B cell (primary cell): ENCODE measurements at regions not wholly inside any gene's neighbourhood (a gene's known extent, or its start where the extent isn't known, plus 50 kb on each side); places are given as distances from the start of the nearest gene placed in this dataset.

ENCODE experiments used
- ATAC-seq: fragments of 200-7000 bp; cut with Tn5 transposase; one replicate; pipeline ENCODE4 v1.10.0; 2021; ENCODE audit warnings: low read depth, mild to moderate bottlenecking, moderate number of reproducible peaks, moderate library complexity
- CTCF ChIA-PET: fragments of 350-600 bp; sonication (Branson Sonifier 250); formaldehyde crosslinking; loops from one replicate; lab custom pipeline; 2021; ENCODE audit warnings: antibody characterized with exemption, inconsistent platforms; lab: Charles Lee
- POLR2A ChIA-PET: fragments of 350-600 bp; sonication (Branson Sonifier 250); formaldehyde crosslinking; loops from one replicate; lab custom pipeline; 2021; ENCODE audit warnings: antibody characterized with exemption; lab: Charles Lee
- DNase-seq: peaks from one replicate; pipeline ENCODE4 v3.0.0; 2013
- H2AFZ ChIP-seq: 2 replicates; pipeline ENCODE4 v1.6.1; 2012; ENCODE audit warnings: mild to moderate bottlenecking, low read depth, low read length; ENCODE audit not compliant: insufficient read depth, poor library complexity, severe bottlenecking
- H3K27ac ChIP-seq, 2 donors: 1 replicate in 1 of 2; 2 replicates in 1 of 2; pipeline ENCODE4 v1.5.1; 2012 to 2013; ENCODE audit warnings: low read length in 2 of 2, mild to moderate bottlenecking in 2 of 2, moderate library complexity in 1 of 2
- H3K27me3 ChIP-seq, 4 experiments: fragments of 200-600 bp in 1 of 4; sonication (generic) in 1 of 4; replicated peaks in 1 of 4; 1 replicate in 2 of 4; 2 replicates in 2 of 4; pipeline versions ENCODE4 v1.6.1 to v1.7.0; 2013 to 2016; ENCODE audit warnings: low read length in 3 of 4, mild to moderate bottlenecking in 2 of 4, mixed read lengths in 1 of 4, moderate library complexity in 1 of 4; ENCODE audit not compliant: insufficient read depth in 4 of 4, control insufficient read depth in 3 of 4; ENCODE audit errors: control extremely low read depth in 1 of 4
- H3K36me3 ChIP-seq, 2 experiments: replicated peaks in 1 of 2; 1 replicate in 1 of 2; 2 replicates in 1 of 2; pipeline versions ENCODE4 v1.6.1 to v1.7.1; 2013; ENCODE audit warnings: low read length in 1 of 2; ENCODE audit not compliant: insufficient read depth in 2 of 2, control insufficient read depth in 1 of 2; ENCODE audit errors: control extremely low read depth in 1 of 2, extremely low read depth in 1 of 2
- H3K4me1 ChIP-seq, 2 donors: fragments of 200-600 bp in 1 of 2; sonication (generic) in 1 of 2; 1 replicate in 1 of 2; 2 replicates in 1 of 2; pipeline versions ENCODE4 v1.5.1 to v1.6.1; 2013 to 2017; ENCODE audit warnings: low read length in 2 of 2; ENCODE audit not compliant: control insufficient read depth in 2 of 2, insufficient read depth in 2 of 2
- H3K4me2 ChIP-seq: replicated peaks from 2 replicates; pipeline ENCODE3; 2012; ENCODE audit warnings: mild to moderate bottlenecking, low read depth, low read length; ENCODE audit not compliant: poor library complexity, severe bottlenecking
- H3K4me3 ChIP-seq, 5 experiments: fragments of 200-600 bp in 1 of 5; sonication (generic) in 1 of 5; 1 replicate in 3 of 5; 2 replicates in 2 of 5; pipeline versions ENCODE4 v1.5.1 to v1.7.0; 2011 to 2016; ENCODE audit warnings: low read length in 4 of 5, mild to moderate bottlenecking in 4 of 5, low read depth in 2 of 5, control low read depth in 1 of 5, moderate library complexity in 1 of 5; ENCODE audit not compliant: insufficient read depth in 1 of 5; ENCODE audit errors: control extremely low read depth in 1 of 5, extremely low read depth in 1 of 5
- H3K79me2 ChIP-seq: fragments of 200-600 bp; sonication (generic); one replicate; pipeline ENCODE4 v1.6.0; 2016; ENCODE audit warnings: low read length; ENCODE audit not compliant: control insufficient read depth, insufficient read depth
- H3K9ac ChIP-seq: fragments of 200-600 bp; sonication (generic); 2 replicates; pipeline ENCODE4 v1.6.1; 2017; ENCODE audit warnings: mild to moderate bottlenecking, low read length, moderate library complexity
- H3K9me3 ChIP-seq, 3 donors: one replicate each; pipeline versions ENCODE4 v1.6.1 to v1.7.1; 2013; ENCODE audit warnings: low read length in 2 of 3; ENCODE audit not compliant: control insufficient read depth in 2 of 3, insufficient read depth in 1 of 3; ENCODE audit errors: control extremely low read depth in 1 of 3
- H4K20me1 ChIP-seq: 2 replicates; pipeline ENCODE4 v1.6.0; 2012; ENCODE audit warnings: mild to moderate bottlenecking, low read length; ENCODE audit not compliant: insufficient read depth, control insufficient read depth, poor library complexity, severe bottlenecking
- H3K27ac Mint-ChIP-seq: one replicate; pipeline ENCODE4 v1.8.0; 2021; ENCODE audit warnings: mixed read lengths
- H3K27me3 Mint-ChIP-seq: one replicate; pipeline ENCODE4 v1.8.0; 2021; ENCODE audit warnings: mixed read lengths
- H3K4me1 Mint-ChIP-seq: one replicate; pipeline ENCODE4 v1.8.0; 2021; ENCODE audit warnings: mixed read lengths
- H3K4me3 Mint-ChIP-seq: one replicate; pipeline ENCODE4 v1.8.0; 2021; ENCODE audit warnings: mixed read lengths
- H3K9me3 Mint-ChIP-seq: one replicate; pipeline ENCODE4 v1.8.0; 2022; ENCODE audit warnings: mixed read lengths; ENCODE audit not compliant: insufficient read depth
- CTCF ChIP-seq: fragments of 200-600 bp; IDR thresholded peaks from one replicate; pipeline ENCODE4 v1.8.0; 2022; ENCODE audit warnings: antibody characterized with exemption, mild to moderate bottlenecking
- EZH2 ChIP-seq: IDR thresholded peaks from 2 replicates; pipeline ENCODE4 v1.6.1; 2012; ENCODE audit warnings: borderline replicate concordance, low read depth, mild to moderate bottlenecking, moderate library complexity, low read length; ENCODE audit not compliant: insufficient read depth, poor library complexity, severe bottlenecking
- WGBS: methylation state at CpG from one replicate; pipeline ENCODE4 v1.1.5; 2013; ENCODE audit warnings: missing lambda C conversion rate; ENCODE audit not compliant: insufficient coverage; 5-methylcytosine and 5-hydroxymethylcytosine counted together
- intact Hi-C: fragments of 100-400 bp; cut with micrococcal nuclease; formaldehyde crosslinking; loops from one replicate; pipeline ENCODE4 v1.10.0; 2022

- Histone ChIP-seq H4K20me1 (no peaks in the 10 kb centered on the region), H3K9ac (no peak overlapping the region), H2AFZ (no peak overlapping the region), H3K27me3 (no peaks in the 10 kb centered on the region), H3K4me3 (no peak overlapping the region), H3K4me1 (no peaks in the 10 kb centered on the region), H3K27ac (no peak overlapping the region), H3K79me2 (no peaks in the 10 kb centered on the region), H3K36me3 (no peaks in the 10 kb centered on the region), H3K9me3 (no peaks in the 10 kb centered on the region), H3K4me2 (no peak overlapping the region)
- H3K9me3 Mint-ChIP-seq, result no peaks in the 10 kb centered on the region
- intact Hi-C loops, result no loop called here
- ChIA-PET CTCF (interaction anchor here (1.0 kb wide), 1 partner anchor 23 kb away, joined by 3 read pairs; no protein-coding TSS in a partner anchor), POLR2A (no interaction called here)
- no peak overlapping the region for H3K27ac Mint-ChIP-seq
- H3K27me3 Mint-ChIP-seq, result peaks cover 41% of the 10 kb centered on the region
- DNase-seq, result no peak
- H3K4me3 Mint-ChIP-seq, result no peak overlapping the region
- TF ChIP-seq EZH2 (no peak), CTCF (no peak)
- H3K4me1 Mint-ChIP-seq, result no peaks in the 10 kb centered on the region
- ATAC-seq, result no peak
- WGBS, result no CpG with 5 or more reads among the region's 1 CpG
Measured at GRCh38 chr1:55352811-55353180, 137.6 kb upstream of the USP24 start.

GRCh38 chr1:55352080-55352810, 137.1 kb upstream of the USP24 start:
- POLR2A ChIA-PET, result no interaction called here
- CTCF ChIA-PET, result interaction anchor here (1.0 kb wide), 1 partner anchor 23 kb away, joined by 3 read pairs; no protein-coding TSS in a partner anchor

More at GRCh38 chr1:55352080-55352810, 137.1 kb upstream of the USP24 start:
- H3K4me3 ChIP-seq, result no peak overlapping the region
- H3K27me3 ChIP-seq, result no peaks in the 10 kb centered on the region
- H3K4me2 ChIP-seq, result no peak overlapping the region
- intact Hi-C loops, result no loop called here
- no peak for TF ChIP-seq CTCF
- no peak for TF ChIP-seq EZH2
- Mint-ChIP-seq H3K4me1 (no peaks in the 10 kb centered on the region), H3K27ac (no peak overlapping the region), H3K27me3 (peaks cover 44% of the 10 kb centered on the region), H3K4me3 (no peak overlapping the region), H3K9me3 (no peaks in the 10 kb centered on the region)
- H3K9me3 ChIP-seq, result no peaks in the 10 kb centered on the region
- no peaks in the 10 kb centered on the region for H3K36me3 ChIP-seq
- DNase-seq, result no peak
- no peak overlapping the region for H3K27ac ChIP-seq
- ATAC-seq, result no peak
- WGBS, result 100% methylated on average over 3 of the region's 7 CpGs
- no peak overlapping the region for H2AFZ ChIP-seq
- no peaks in the 10 kb centered on the region for H3K4me1 ChIP-seq
- no peaks in the 10 kb centered on the region for H3K79me2 ChIP-seq
- no peaks in the 10 kb centered on the region for H4K20me1 ChIP-seq
- no peak overlapping the region for H3K9ac ChIP-seq
